Coronary artery (tissue), 2 donors: ENCODE measurements at regions not wholly inside any gene's neighbourhood (a gene's known extent, or its start where the extent isn't known, plus 50 kb on each side); places are given as distances from the start of the nearest gene placed in this dataset.

Source experiments
- DNase-seq: peaks from one replicate; pipeline ENCODE4 v3.0.0-alpha.2; 2017; ENCODE audit warnings: low spot score
- H3K27ac ChIP-seq, 2 donors: fragments of 200-600 bp; sonication (generic); one replicate each; pipeline ENCODE4 v1.5.1; 2016 to 2019
- H3K4me3 ChIP-seq: fragments of 200-600 bp; sonication (generic); 2 replicates; pipeline ENCODE4 v1.5.1; 2016; ENCODE audit warnings: mild to moderate bottlenecking, moderate library complexity
- TF ChIP-seq, protein P1 (sequence below): fragments of 200-600 bp; sonication (generic); IDR thresholded peaks from one replicate; pipeline ENCODE4 v1.5.1; 2019; ENCODE audit warnings: antibody characterized with exemption

- DNase-seq, result no peak
- TF ChIP-seq, protein P1, sequence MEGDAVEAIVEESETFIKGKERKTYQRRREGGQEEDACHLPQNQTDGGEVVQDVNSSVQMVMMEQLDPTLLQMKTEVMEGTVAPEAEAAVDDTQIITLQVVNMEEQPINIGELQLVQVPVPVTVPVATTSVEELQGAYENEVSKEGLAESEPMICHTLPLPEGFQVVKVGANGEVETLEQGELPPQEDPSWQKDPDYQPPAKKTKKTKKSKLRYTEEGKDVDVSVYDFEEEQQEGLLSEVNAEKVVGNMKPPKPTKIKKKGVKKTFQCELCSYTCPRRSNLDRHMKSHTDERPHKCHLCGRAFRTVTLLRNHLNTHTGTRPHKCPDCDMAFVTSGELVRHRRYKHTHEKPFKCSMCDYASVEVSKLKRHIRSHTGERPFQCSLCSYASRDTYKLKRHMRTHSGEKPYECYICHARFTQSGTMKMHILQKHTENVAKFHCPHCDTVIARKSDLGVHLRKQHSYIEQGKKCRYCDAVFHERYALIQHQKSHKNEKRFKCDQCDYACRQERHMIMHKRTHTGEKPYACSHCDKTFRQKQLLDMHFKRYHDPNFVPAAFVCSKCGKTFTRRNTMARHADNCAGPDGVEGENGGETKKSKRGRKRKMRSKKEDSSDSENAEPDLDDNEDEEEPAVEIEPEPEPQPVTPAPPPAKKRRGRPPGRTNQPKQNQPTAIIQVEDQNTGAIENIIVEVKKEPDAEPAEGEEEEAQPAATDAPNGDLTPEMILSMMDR, result no peak
- H3K4me3 ChIP-seq, result no peak overlapping the region
- no peak overlapping the region for H3K27ac ChIP-seq
These were observed 508.5 kb upstream of the FAT1 start for GRCh38 chr4:187232196-187232595.

DNA sequence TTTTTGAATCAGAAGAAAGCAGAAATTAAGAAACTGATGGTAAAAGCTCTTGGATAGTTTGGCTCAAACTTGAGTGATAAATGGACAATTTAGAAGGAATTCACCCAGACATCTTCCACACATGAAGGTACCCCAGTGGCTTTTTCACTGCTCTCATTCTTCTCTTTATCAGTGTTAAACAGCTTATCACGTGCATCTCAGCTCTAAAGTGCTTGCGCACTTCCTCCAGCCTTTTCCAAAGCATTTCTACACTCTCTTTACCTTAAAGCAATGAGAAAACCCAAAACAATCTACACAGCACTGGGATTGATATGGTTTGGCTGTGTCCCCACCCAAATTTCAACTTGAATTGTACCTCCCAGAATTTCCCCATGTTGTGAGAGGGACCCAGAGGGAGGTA is 509.1 kb upstream of the FAT1 start:
- Histone ChIP-seq H3K4me3 (no peak overlapping the region), H3K27ac (no peak overlapping the region)
- TF ChIP-seq, protein P1, result no peak
- no peak for DNase-seq

DNA sequence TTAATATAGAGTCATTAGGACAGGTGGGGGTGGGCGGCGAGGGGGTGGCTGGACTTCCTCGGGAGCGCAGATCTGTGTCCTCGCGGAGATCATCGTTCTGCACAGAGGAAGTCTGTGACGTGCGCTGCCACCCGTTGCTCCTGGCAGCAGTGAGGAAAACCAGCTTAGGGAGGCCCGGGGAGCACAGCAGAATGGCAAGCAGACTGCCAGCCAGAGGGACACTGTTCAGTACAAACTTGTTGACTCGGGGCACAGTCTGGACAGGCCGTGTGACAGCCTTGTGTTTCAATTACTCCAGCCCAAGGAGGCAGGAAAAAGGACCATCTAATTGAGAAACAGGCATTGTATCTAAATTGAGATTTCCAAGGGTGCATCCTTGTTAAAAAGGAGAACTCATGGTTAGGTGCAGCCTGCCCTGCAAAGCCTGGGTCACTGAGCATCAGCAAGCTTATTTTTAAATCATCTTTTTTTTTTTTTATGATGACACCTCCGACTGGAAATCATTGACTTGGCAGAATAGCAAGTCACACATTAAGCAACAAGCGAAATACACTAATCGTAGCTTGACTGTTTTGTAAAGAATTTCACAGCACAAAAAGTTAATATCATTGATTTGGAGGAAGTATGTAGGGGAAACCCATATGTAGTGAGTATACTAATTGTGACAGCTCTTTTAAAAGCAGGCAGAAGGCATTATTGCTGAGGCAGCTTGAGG is 512.0 kb upstream of the FAT1 start:
- no peak for DNase-seq
- Histone ChIP-seq H3K27ac (no peak overlapping the region), H3K4me3 (no peak overlapping the region)
- TF ChIP-seq, protein P1, result no peak

DNA sequence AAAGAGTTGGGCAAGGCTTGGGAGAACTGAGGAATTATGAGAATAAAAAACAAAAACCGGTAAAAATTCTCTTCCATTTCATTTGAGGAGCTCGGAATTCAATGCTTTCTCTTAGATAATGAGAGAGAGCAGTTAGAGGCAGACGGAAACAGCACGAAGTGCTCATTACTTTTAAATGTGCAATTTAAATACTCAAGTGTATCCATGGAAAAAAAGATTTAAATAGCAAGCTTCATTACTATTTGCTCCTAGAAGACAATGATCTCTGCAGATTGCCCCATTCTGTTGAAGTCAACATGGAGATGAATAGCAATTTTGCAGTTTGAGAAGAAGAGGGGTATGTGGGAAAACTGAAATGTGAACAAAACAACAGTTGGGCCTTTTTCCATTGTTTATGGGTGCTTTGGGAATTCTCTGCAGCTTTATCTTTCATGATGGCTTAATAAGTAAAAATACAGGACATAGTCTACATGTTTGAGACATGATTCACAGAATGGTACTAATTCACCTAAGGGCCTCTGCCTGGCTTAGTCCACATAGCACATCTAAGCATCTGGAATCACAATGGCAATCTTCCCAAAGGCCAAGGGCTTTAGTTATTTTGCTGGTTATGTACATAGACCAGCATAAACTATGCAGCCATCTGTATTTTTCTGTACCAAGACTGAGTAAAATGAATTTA is 512.7 kb upstream of the FAT1 start:
- Histone ChIP-seq H3K4me3 (no peak overlapping the region), H3K27ac (no peak overlapping the region)
- DNase-seq, result no peak
- TF ChIP-seq, protein P1, result no peak

- no peak for DNase-seq
- H3K27ac ChIP-seq, result no peak overlapping the region
- H3K4me3 ChIP-seq, result no peak overlapping the region
- TF ChIP-seq, protein P1, result no peak
These were observed 515.0 kb upstream of the FAT1 start for GRCh38 chr4:187238646-187239045.

GRCh38 chr4:187251896-187252295 is 528.2 kb upstream of the FAT1 start:
- no peak for DNase-seq
- TF ChIP-seq, protein P1, result no peak
- no peak overlapping the region for H3K4me3 ChIP-seq
- H3K27ac ChIP-seq, result no peak overlapping the region

DNA sequence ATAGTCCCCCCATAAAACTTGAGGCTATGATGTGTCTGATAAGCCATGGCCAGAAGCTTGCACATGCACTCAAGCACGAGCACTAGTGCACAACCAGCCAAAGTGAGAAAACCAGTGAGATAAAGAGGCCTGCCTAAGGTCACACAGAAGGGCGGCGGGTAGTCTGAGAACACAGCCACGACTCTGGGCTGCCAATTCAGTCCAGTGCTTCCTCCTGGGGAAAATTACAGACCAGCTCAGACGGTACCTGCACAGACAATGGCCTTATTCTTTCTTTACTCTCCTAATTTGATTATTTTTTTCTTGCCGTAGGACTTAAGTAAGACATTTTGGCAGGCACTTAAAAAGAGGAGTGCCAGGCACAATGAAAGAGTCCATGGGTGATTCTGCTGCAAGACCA is 533.2 kb upstream of the FAT1 start:
- H3K4me3 ChIP-seq, result no peak overlapping the region
- TF ChIP-seq, protein P1, result no peak
- no peak for DNase-seq
- H3K27ac ChIP-seq, result no peak overlapping the region
